Endothelial cell of umbilical vein (primary cell): ENCODE measurements at regions not wholly inside any gene's neighbourhood (a gene's known extent, or its start where the extent isn't known, plus 50 kb on each side); places are given as distances from the start of the nearest gene placed in this dataset.

Experiments
- CTCF ChIP-seq, 2 donors: IDR thresholded peaks; 1 replicate in 1 of 2; 2 replicates in 1 of 2; pipeline ENCODE4 v1.5.1; 2011; ENCODE audit warnings: low read length in 2 of 2, mild to moderate bottlenecking in 2 of 2, moderate library complexity in 2 of 2, control low read depth in 1 of 2, inconsistent platforms in 1 of 2, low read depth in 1 of 2; ENCODE audit not compliant: insufficient read depth in 1 of 2; ENCODE audit errors: extremely low read depth in 1 of 2
- EZH2 ChIP-seq: IDR thresholded peaks from 2 replicates; pipeline ENCODE4 v1.6.1; 2012; ENCODE audit warnings: borderline replicate concordance, low read depth, mild to moderate bottlenecking, moderate library complexity, low read length, inconsistent platforms; ENCODE audit not compliant: severe bottlenecking
- FOS ChIP-seq: IDR thresholded peaks from 2 replicates; pipeline ENCODE4 v1.6.1; 2011; ENCODE audit warnings: mild to moderate bottlenecking, low read length, moderate library complexity, borderline replicate concordance; ENCODE audit not compliant: insufficient read depth
- MAX ChIP-seq: IDR thresholded peaks from 2 replicates; pipeline ENCODE4 v1.6.1; 2011; ENCODE audit not compliant: insufficient read depth, insufficient read length
- POLR2A ChIP-seq: IDR thresholded peaks from 2 replicates; pipeline ENCODE4 v1.6.1; 2012; ENCODE audit warnings: low read depth, mild to moderate bottlenecking, control low read depth, low read length
- POLR2AphosphoS5 ChIP-seq: IDR thresholded peaks from 2 replicates; pipeline ENCODE4 v1.6.1; 2012; ENCODE audit warnings: low read depth, mild to moderate bottlenecking, control low read depth, low read length, moderate library complexity; ENCODE audit not compliant: insufficient read depth

- TF ChIP-seq POLR2A, result no peak
- TF ChIP-seq MAX, result no peak
- TF ChIP-seq CTCF (IDR thresholded peaks at IDR 0.05; ENCODE audit: extremely low read depth in 1 of 2, insufficient read depth in 1 of 2, low read depth in 1 of 2, low read length in 2 of 2), result no peak
- TF ChIP-seq EZH2, result no peak
- TF ChIP-seq FOS, result no peak
- no peak for TF ChIP-seq POLR2AphosphoS5
These were observed 60.9 kb upstream of the PEX5L start for GRCh38 chr3:180097626-180098025.
